ENCODE measurements at regions not wholly inside any gene's neighbourhood (a gene's known extent, or its start where the extent isn't known, plus 50 kb on each side); places are given as distances from the start of the nearest gene placed in this dataset.

DNA sequence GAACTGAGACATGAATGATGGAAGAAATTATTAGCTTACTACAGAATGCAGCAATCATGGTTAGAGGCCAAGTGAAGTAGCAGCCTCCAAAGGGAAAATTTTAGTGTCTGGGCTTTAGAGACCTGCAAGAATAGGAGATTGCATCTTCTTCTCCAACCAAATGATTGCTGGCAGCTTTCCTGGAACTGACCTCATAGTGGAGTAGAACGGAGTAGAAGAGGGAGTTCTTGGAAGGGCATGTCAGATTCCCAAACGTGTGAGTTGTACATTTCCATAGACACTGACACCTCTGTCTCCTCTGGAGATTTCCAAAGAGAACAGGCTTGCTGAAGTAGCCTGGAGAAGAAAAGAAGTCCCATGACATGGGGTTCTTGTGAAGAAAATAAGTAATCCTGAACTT is 169.8 kb upstream of the ERBB4 start:
- no peak overlapping the region for H3K4me3 ChIP-seq
- in situ Hi-C loops (cut with MboI; ENCODE audit: low pct_ligation_motif_present in 1 of 4, low pct_unique_long_range_greater_than_20kb in 1 of 4, low sequenced_read_pairs in 3 of 4) = no loop called here

GRCh38 chr2:212695426-212695825 is 156.8 kb upstream of the ERBB4 start:
- in situ Hi-C loops (cut with MboI; ENCODE audit: low pct_ligation_motif_present in 1 of 4, low pct_unique_long_range_greater_than_20kb in 1 of 4, low sequenced_read_pairs in 3 of 4) = loop anchor here in 3 of 4 donors (25.0 kb wide), 1 partner anchor 467 kb away; the partner anchor contains the start of gene IKZF2 (in 3 of the 3)
- WGBS, 2 donors (ENCODE audit: low coverage in 1 of 2) = 50 to 91% methylated on average over 1 of the region's 1 CpG
- no peaks in the 10 kb centered on the region for H3K27me3 ChIP-seq
- intact Hi-C loops (cut with DNase I; ENCODE audit: low total_unique reads) = no loop called here
- no peaks in the 10 kb centered on the region for H3K36me3 ChIP-seq
- no peaks in the 10 kb centered on the region for H3K4me1 ChIP-seq
- H3K27ac ChIP-seq = no peak overlapping the region
- no peak overlapping the region for H3K4me3 ChIP-seq
- no peak for DNase-seq
- TF ChIP-seq CTCF (IDR thresholded peaks at IDR 0.05) = no peak
- TF ChIP-seq POLR2AphosphoS5 (IDR thresholded peaks at IDR 0.05) = no peak
- TF ChIP-seq POLR2A (IDR thresholded peaks at IDR 0.05) = no peak
- no peak for TF ChIP-seq EP300 (IDR thresholded peaks at IDR 0.05; ENCODE audit: low read depth)
- H3K9me3 ChIP-seq = no peaks in the 10 kb centered on the region

More for the DNA sequence above, 169.8 kb upstream of the ERBB4 start:
- H3K9me3 ChIP-seq = no peaks in the 10 kb centered on the region
- no peak for DNase-seq
- 33 to 56% methylated on average over 2 of the region's 2 CpGs for WGBS, 2 donors (ENCODE audit: low coverage in 1 of 2)
- no peak overlapping the region for H3K27ac ChIP-seq
- intact Hi-C loops (cut with DNase I; ENCODE audit: low total_unique reads) = no loop called here
- no peaks in the 10 kb centered on the region for H3K36me3 ChIP-seq
- no peak for TF ChIP-seq POLR2AphosphoS5 (IDR thresholded peaks at IDR 0.05)
- TF ChIP-seq EP300 (IDR thresholded peaks at IDR 0.05; ENCODE audit: low read depth) = no peak
- no peak for TF ChIP-seq CTCF (IDR thresholded peaks at IDR 0.05)
- no peak for TF ChIP-seq POLR2A (IDR thresholded peaks at IDR 0.05)
- H3K27me3 ChIP-seq = no peaks in the 10 kb centered on the region
- H3K4me1 ChIP-seq = no peaks in the 10 kb centered on the region

GRCh38 chr2:212694398-212694797 is 155.8 kb upstream of the ERBB4 start:
- Histone ChIP-seq H3K9me3 (no peaks in the 10 kb centered on the region), H3K4me3 (no peak overlapping the region), H3K36me3 (no peaks in the 10 kb centered on the region), H3K27me3 (no peaks in the 10 kb centered on the region), H3K4me1 (no peaks in the 10 kb centered on the region), H3K27ac (no peak overlapping the region)
- in situ Hi-C loops (cut with MboI; ENCODE audit: low pct_ligation_motif_present in 1 of 4, low pct_unique_long_range_greater_than_20kb in 1 of 4, low sequenced_read_pairs in 3 of 4) (loop anchor here in 3 of 4 donors (25.0 kb wide), 1 partner anchor 468 kb away; the partner anchor contains the start of gene IKZF2 (in 3 of the 3)), intact Hi-C loops (cut with DNase I; ENCODE audit: low total_unique reads) (no loop called here)
- no peak for DNase-seq
- 41 to 52% methylated on average over 3 of the region's 3 CpGs for WGBS, 2 donors (ENCODE audit: low coverage in 1 of 2)
- TF ChIP-seq POLR2A (IDR thresholded peaks at IDR 0.05) = no peak
- TF ChIP-seq EP300 (IDR thresholded peaks at IDR 0.05; ENCODE audit: low read depth) = no peak
- TF ChIP-seq POLR2AphosphoS5 (IDR thresholded peaks at IDR 0.05) = no peak
- TF ChIP-seq CTCF (IDR thresholded peaks at IDR 0.05) = no peak

- Histone ChIP-seq H3K27me3 (no peaks in the 10 kb centered on the region), H3K4me1 (no peaks in the 10 kb centered on the region), H3K36me3 (no peaks in the 10 kb centered on the region), H3K27ac (no peak overlapping the region), H3K9me3 (no peaks in the 10 kb centered on the region), H3K4me3 (no peak overlapping the region)
- DNase-seq = no peak
- in situ Hi-C loops (cut with MboI; ENCODE audit: low pct_ligation_motif_present in 1 of 4, low pct_unique_long_range_greater_than_20kb in 1 of 4, low sequenced_read_pairs in 3 of 4) (loop anchor here in 3 of 4 donors (25.0 kb wide), 1 partner anchor 470 kb away; the partner anchor contains the start of gene IKZF2 (in 3 of the 3)), intact Hi-C loops (cut with DNase I; ENCODE audit: low total_unique reads) (no loop called here)
- no peak for TF ChIP-seq CTCF (IDR thresholded peaks at IDR 0.05)
- TF ChIP-seq POLR2A (IDR thresholded peaks at IDR 0.05) = no peak
- no peak for TF ChIP-seq POLR2AphosphoS5 (IDR thresholded peaks at IDR 0.05)
- TF ChIP-seq EP300 (IDR thresholded peaks at IDR 0.05; ENCODE audit: low read depth) = no peak
- 72 to 76% methylated on average over 2 to 3 of the region's 3 CpGs for WGBS, 2 donors (ENCODE audit: low coverage in 1 of 2)
These were observed 153.9 kb upstream of the ERBB4 start for GRCh38 chr2:212692466-212692865.

Measured in transverse colon (tissue), 4 donors.